ENCODE measurements at regions not wholly inside any gene's neighbourhood (a gene's known extent, or its start where the extent isn't known, plus 50 kb on each side); places are given as distances from the start of the nearest gene placed in this dataset.

- no peak for TF ChIP-seq CTCF (IDR thresholded peaks at IDR 0.05)
- no peak for TF ChIP-seq POLR2A (IDR thresholded peaks at IDR 0.05)
- TF ChIP-seq EP300 (IDR thresholded peaks at IDR 0.05), result no peak
Observed at GRCh38 chr2:21970971-21971370, 847.2 kb downstream of the TDRD15 start.

Measured in ovary (tissue), 3 donors.